Activated naive CD4-positive, alpha-beta T cell treated with anti-CD3 and anti-CD28 coated beads, Interleukin-2, amount 50 U/mL, for 24 hours (primary cell): ENCODE measurements at regions not wholly inside any gene's neighbourhood (a gene's known extent, or its start where the extent isn't known, plus 50 kb on each side); places are given as distances from the start of the nearest gene placed in this dataset.
A peak's percentile ranks its signal among the peaks of the same experiment; 100 is the strongest.

Source experiments
- H3K27ac Mint-ChIP-seq: one replicate; pipeline ENCODE4 v1.8.0; 2021; ENCODE audit warnings: mild to moderate bottlenecking, mixed read lengths
- H3K27me3 Mint-ChIP-seq: one replicate; pipeline ENCODE4 v1.8.0; 2021; ENCODE audit warnings: mixed read lengths
- H3K36me3 Mint-ChIP-seq: one replicate; pipeline ENCODE4 v1.8.0; 2021; ENCODE audit warnings: mixed read lengths
- H3K4me1 Mint-ChIP-seq: one replicate; pipeline ENCODE4 v1.8.0; 2021; ENCODE audit warnings: mixed read lengths
- H3K4me3 Mint-ChIP-seq: one replicate; pipeline ENCODE4 v1.8.0; 2021; ENCODE audit warnings: mild to moderate bottlenecking, mixed read lengths
- H3K9me3 Mint-ChIP-seq: one replicate; pipeline ENCODE4 v1.8.0; 2021; ENCODE audit warnings: mixed read lengths

DNA sequence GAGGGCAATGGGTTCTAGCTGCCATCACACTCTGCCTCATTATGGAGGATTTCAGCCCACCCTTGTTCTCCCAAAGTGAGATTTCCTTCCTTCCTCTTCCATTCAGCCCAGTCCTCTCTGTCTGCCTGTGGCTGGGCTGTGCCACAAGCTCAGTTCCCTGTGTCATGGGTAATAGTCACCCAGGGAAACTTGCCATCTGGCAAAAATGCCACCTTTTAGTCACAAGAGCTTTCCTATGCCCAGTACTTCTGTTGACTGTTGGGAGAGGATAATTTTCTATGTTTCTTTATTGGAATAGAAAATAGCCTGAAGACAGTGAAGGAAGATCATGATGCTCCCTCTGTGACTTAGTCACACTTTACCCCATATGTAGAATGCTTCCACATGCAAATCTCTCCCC lies 71.4 kb downstream of the TLR4 start:
- Mint-ChIP-seq H3K27me3 (peaks cover 16% of the 10 kb centered on the region), H3K9me3 (no peaks in the 10 kb centered on the region), H3K4me3 (no peak overlapping the region), H3K36me3 (no peaks in the 10 kb centered on the region), H3K27ac (no peak overlapping the region), H3K4me1 (peaks cover 7% of the 10 kb centered on the region)

GRCh38 chr9:117777823-117778222 lies 73.6 kb downstream of the TLR4 start:
- Mint-ChIP-seq H3K36me3 (no peaks in the 10 kb centered on the region), H3K9me3 (no peaks in the 10 kb centered on the region), H3K27me3 (peaks cover 11% of the 10 kb centered on the region), H3K4me1 (peaks cover 7% of the 10 kb centered on the region), H3K4me3 (no peak overlapping the region), H3K27ac (no peak overlapping the region)

GRCh38 chr9:117779760-117780159 lies 75.6 kb downstream of the TLR4 start:
- H3K27me3 Mint-ChIP-seq, result peaks cover 4% of the 10 kb centered on the region
- H3K9me3 Mint-ChIP-seq, result no peaks in the 10 kb centered on the region
- H3K4me1 Mint-ChIP-seq, result peaks cover 7% of the 10 kb centered on the region
- H3K27ac Mint-ChIP-seq, result no peak overlapping the region
- no peaks in the 10 kb centered on the region for H3K36me3 Mint-ChIP-seq
- H3K4me3 Mint-ChIP-seq, result no peak overlapping the region

GRCh38 chr9:117782931-117783788 lies 79.0 kb downstream of the TLR4 start:
- no peak overlapping the region for H3K27ac Mint-ChIP-seq
- H3K36me3 Mint-ChIP-seq, result no peaks in the 10 kb centered on the region
- peaks cover 7% of the 10 kb centered on the region for H3K4me1 Mint-ChIP-seq
- no peaks in the 10 kb centered on the region for H3K27me3 Mint-ChIP-seq
- H3K9me3 Mint-ChIP-seq, result no peaks in the 10 kb centered on the region
- H3K4me3 Mint-ChIP-seq, result no peak overlapping the region

- H3K27me3 Mint-ChIP-seq, result no peaks in the 10 kb centered on the region
- no peak overlapping the region for H3K4me3 Mint-ChIP-seq
- no peaks in the 10 kb centered on the region for H3K36me3 Mint-ChIP-seq
- H3K27ac Mint-ChIP-seq, result no peak overlapping the region
- H3K9me3 Mint-ChIP-seq, result no peaks in the 10 kb centered on the region
- peaks cover 7% of the 10 kb centered on the region for H3K4me1 Mint-ChIP-seq
Measured at GRCh38 chr9:117783828-117784227, 79.6 kb downstream of the TLR4 start.

DNA sequence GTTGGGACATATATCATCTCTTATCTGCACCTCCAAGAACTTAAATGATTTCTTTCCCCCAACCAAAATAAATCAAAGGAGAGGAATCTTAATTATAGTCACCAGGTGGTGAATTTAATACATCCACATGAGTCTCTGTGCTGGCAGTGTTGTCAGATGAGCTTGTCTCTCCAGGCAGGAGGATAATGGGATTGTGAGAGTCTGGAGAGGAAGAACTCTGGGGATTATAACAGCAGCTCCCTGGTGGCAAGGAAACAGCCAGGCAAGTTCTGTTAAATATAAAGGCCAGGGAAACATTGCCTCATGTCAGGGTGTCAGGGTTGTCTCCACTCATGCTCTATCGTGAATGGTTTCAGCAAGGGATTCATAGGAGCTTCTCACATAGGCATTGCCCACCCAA lies 80.8 kb downstream of the TLR4 start:
- H3K9me3 Mint-ChIP-seq, result no peaks in the 10 kb centered on the region
- H3K4me1 Mint-ChIP-seq, result peaks cover 1% of the 10 kb centered on the region
- no peaks in the 10 kb centered on the region for H3K36me3 Mint-ChIP-seq
- no peak overlapping the region for H3K4me3 Mint-ChIP-seq
- no peaks in the 10 kb centered on the region for H3K27me3 Mint-ChIP-seq
- no peak overlapping the region for H3K27ac Mint-ChIP-seq

- Mint-ChIP-seq H3K4me1 (no peaks in the 10 kb centered on the region), H3K27ac (no peak overlapping the region)
Measured at GRCh38 chr9:117787746-117788145, 83.5 kb downstream of the TLR4 start.

DNA sequence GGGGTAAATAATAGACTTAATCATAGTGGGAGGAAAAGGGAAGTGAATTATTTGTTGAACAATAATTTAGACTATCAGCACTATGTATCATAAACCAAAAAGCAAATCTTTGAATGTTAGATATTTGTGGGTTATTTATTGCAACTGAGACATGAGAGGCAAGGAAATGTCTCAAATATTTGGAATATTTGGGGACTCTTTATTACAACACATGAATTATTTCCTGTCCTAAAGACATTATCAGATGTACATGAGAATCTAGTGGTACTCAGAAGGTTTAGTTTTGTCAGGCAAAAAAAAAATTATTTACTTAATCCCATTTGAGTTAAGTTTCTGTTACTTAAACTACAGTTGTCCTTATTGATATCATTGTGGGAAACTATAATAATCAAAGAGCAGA lies 91.1 kb downstream of the TLR4 start:
- Mint-ChIP-seq H3K27ac (no peak overlapping the region), H3K4me3 (no peak overlapping the region), H3K9me3 (peaks cover 9% of the 10 kb centered on the region), H3K4me1 (no peaks in the 10 kb centered on the region), H3K27me3 (peaks cover 10% of the 10 kb centered on the region), H3K36me3 (peaks cover 3% of the 10 kb centered on the region)

More at GRCh38 chr9:117787746-117788145, 83.5 kb downstream of the TLR4 start:
- H3K9me3 Mint-ChIP-seq, result peaks cover 5% of the 10 kb centered on the region
- H3K4me3 Mint-ChIP-seq, result no peak overlapping the region
- H3K27me3 Mint-ChIP-seq, result no peaks in the 10 kb centered on the region
- peaks cover 4% of the 10 kb centered on the region for H3K36me3 Mint-ChIP-seq

GRCh38 chr9:117796681-117797080 lies 92.5 kb downstream of the TLR4 start:
- Mint-ChIP-seq H3K4me1 (no peaks in the 10 kb centered on the region), H3K4me3 (no peak overlapping the region), H3K27me3 (peaks cover 10% of the 10 kb centered on the region), H3K36me3 (no peaks in the 10 kb centered on the region), H3K27ac (peak overlapping the region; percentile 19), H3K9me3 (peaks cover 5% of the 10 kb centered on the region)

DNA sequence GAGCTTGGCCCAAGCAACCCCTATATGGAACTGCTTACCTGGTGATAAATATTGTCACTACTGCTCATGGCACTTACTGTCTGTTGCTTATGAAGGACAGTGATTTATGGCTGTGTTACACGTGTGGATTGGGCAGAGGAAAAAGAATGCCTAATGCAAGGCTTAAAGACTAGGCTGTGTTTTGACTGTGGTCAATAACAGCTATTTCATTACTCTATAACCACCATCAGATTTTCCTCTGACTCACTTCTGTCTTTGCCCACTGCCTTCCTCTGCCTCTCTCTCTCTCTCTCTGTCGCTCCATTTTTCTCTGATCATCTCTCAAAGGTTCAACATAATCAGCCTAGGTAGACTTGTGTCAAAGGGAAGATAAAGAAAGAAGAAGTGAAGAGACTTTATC lies 96.2 kb downstream of the TLR4 start:
- Mint-ChIP-seq H3K27me3 (peaks cover 11% of the 10 kb centered on the region), H3K4me1 (no peaks in the 10 kb centered on the region), H3K36me3 (no peaks in the 10 kb centered on the region), H3K27ac (no peak overlapping the region), H3K4me3 (no peak overlapping the region), H3K9me3 (no peaks in the 10 kb centered on the region)

DNA sequence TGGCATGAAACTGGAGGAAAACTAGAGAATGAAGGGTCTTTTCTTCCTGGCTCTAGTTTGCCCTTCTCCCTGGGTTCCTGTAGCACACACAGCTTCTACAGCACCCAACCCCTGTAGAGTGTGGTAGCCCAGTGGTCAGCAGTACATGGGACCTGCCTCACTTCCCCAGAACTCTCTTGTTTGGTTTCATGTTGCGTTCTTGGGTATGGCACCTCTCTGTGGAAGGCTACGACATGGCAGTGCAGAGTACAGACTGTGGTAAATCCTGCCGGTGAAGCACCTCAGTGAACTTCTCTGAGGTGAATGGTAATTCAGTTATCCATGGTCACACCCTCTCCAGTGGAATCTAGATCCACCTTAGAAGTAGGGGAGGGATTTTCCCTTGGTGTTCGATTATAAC lies 105.5 kb downstream of the TLR4 start:
- Mint-ChIP-seq H3K27me3 (peaks cover 27% of the 10 kb centered on the region), H3K4me3 (no peak overlapping the region), H3K9me3 (no peaks in the 10 kb centered on the region), H3K36me3 (no peaks in the 10 kb centered on the region), H3K27ac (no peak overlapping the region), H3K4me1 (no peaks in the 10 kb centered on the region)

GRCh38 chr9:117815315-117815714 lies 111.1 kb downstream of the TLR4 start:
- H3K27me3 Mint-ChIP-seq, result peaks cover 10% of the 10 kb centered on the region
- H3K4me3 Mint-ChIP-seq, result no peak overlapping the region
- no peak overlapping the region for H3K27ac Mint-ChIP-seq
- no peaks in the 10 kb centered on the region for H3K9me3 Mint-ChIP-seq
- H3K36me3 Mint-ChIP-seq, result no peaks in the 10 kb centered on the region
- H3K4me1 Mint-ChIP-seq, result peaks cover 12% of the 10 kb centered on the region

GRCh38 chr9:117815948-117816347 lies 111.7 kb downstream of the TLR4 start:
- H3K9me3 Mint-ChIP-seq, result no peaks in the 10 kb centered on the region
- H3K27me3 Mint-ChIP-seq, result peaks cover 7% of the 10 kb centered on the region
- no peak overlapping the region for H3K27ac Mint-ChIP-seq
- no peak overlapping the region for H3K4me3 Mint-ChIP-seq
- peaks cover 12% of the 10 kb centered on the region for H3K4me1 Mint-ChIP-seq
- H3K36me3 Mint-ChIP-seq, result no peaks in the 10 kb centered on the region

- H3K36me3 Mint-ChIP-seq, result no peaks in the 10 kb centered on the region
- peaks cover 3% of the 10 kb centered on the region for H3K9me3 Mint-ChIP-seq
- peaks cover 26% of the 10 kb centered on the region for H3K27me3 Mint-ChIP-seq
- H3K27ac Mint-ChIP-seq, result no peak overlapping the region
- no peak overlapping the region for H3K4me3 Mint-ChIP-seq
- H3K4me1 Mint-ChIP-seq, result peaks cover 34% of the 10 kb centered on the region
Measured at GRCh38 chr9:117821954-117822353, 117.8 kb downstream of the TLR4 start.

DNA sequence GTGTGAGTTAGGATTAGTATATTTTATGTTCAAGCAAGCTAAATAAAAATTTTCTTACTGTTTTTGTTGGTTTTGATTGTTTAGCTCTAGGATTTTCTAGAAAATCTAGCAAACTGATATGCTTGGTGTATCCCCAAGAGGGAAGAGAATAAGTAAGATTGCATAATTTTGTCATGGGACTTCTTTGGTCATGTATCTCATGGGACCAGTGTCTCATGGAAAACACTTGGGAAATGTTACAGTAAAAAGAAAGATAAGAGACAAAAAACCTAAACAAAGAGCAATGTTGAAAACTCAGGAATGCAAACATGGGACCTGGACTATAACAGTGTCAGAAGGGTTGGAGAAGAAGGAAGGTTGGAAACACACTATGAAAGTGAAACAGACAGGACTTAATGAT lies 119.4 kb downstream of the TLR4 start:
- no peak overlapping the region for H3K27ac Mint-ChIP-seq
- H3K36me3 Mint-ChIP-seq, result no peaks in the 10 kb centered on the region
- H3K9me3 Mint-ChIP-seq, result peaks cover 3% of the 10 kb centered on the region
- peaks cover 30% of the 10 kb centered on the region for H3K27me3 Mint-ChIP-seq
- H3K4me1 Mint-ChIP-seq, result peaks cover 36% of the 10 kb centered on the region
- no peak overlapping the region for H3K4me3 Mint-ChIP-seq

- H3K9me3 Mint-ChIP-seq, result peaks cover 3% of the 10 kb centered on the region
- H3K4me1 Mint-ChIP-seq, result peaks cover 43% of the 10 kb centered on the region
- H3K4me3 Mint-ChIP-seq, result peak overlapping the region; percentile 58
- no peaks in the 10 kb centered on the region for H3K36me3 Mint-ChIP-seq
- H3K27ac Mint-ChIP-seq, result no peak overlapping the region
- H3K27me3 Mint-ChIP-seq, result peaks cover 25% of the 10 kb centered on the region
Measured at GRCh38 chr9:117825609-117826347, 121.6 kb downstream of the TLR4 start.
